ENCODE measurements at regions not wholly inside any gene's neighbourhood (a gene's known extent, or its start where the extent isn't known, plus 50 kb on each side); places are given as distances from the start of the nearest gene placed in this dataset.

DNA sequence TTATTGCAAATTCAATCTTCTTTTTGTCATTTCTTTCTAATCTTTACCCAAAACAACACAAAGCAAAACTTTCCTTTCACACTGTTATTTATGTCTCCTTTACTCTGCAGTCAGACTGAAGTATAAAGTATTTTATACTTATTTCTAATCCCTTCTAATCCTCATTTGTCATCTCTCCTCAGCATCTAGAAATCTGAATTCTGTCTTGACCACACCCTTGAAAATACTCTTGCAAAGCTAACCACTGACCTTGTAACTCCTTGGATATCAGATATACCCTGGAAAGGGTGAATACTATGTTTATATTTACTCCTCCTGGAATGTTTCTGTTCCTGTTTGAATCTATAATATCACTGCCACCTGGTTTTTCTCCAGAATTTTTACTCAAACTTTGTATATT is 481.1 kb downstream of the ZNF385D start:
- H3K27ac ChIP-seq (ENCODE audit: insufficient read depth, low read length): no peak overlapping the region
- TF ChIP-seq EZH2 (IDR thresholded peaks at IDR 0.05; ENCODE audit: low read length, missing control alignments) (no peak), CTCF (conservative IDR thresholded peaks at IDR 0.05 in 1 of 2, IDR thresholded peaks at IDR 0.05 in 1 of 2; ENCODE audit: low read depth in 1 of 2, low read length in 2 of 2) (no peak)
- no peak overlapping the region for H3K9ac ChIP-seq (ENCODE audit: insufficient read depth, low read length)
- H3K79me2 ChIP-seq (ENCODE audit: control insufficient read depth, insufficient read depth, low read length): no peaks in the 10 kb centered on the region
- H3K9me3 ChIP-seq (ENCODE audit: control insufficient read depth, insufficient read depth, low read depth, low read length): no peaks in the 10 kb centered on the region
- no peaks in the 10 kb centered on the region for H4K20me1 ChIP-seq (ENCODE audit: control insufficient read depth, extremely low read depth, insufficient read depth, low read length)
- H3K4me3 ChIP-seq (replicated peaks in 1 of 4; ENCODE audit: control extremely low read depth in 1 of 4, insufficient read depth in 1 of 4, low read depth in 3 of 4, low read length in 4 of 4): no peak overlapping the region
- H3K4me1 ChIP-seq (ENCODE audit: control insufficient read depth, extremely low read depth, insufficient read depth, low read length): peaks cover 2% of the 10 kb centered on the region
- no peaks in the 10 kb centered on the region for H3K36me3 ChIP-seq (ENCODE audit: control insufficient read depth, insufficient read depth, low read length)
- H3K27me3 ChIP-seq (ENCODE audit: control insufficient read depth, insufficient read depth, low read length): no peaks in the 10 kb centered on the region
- DNase-seq (ENCODE audit: low read depth in 2 of 2): no peak
- no peak overlapping the region for H3K4me2 ChIP-seq (ENCODE audit: extremely low read depth, insufficient read depth, low read length)
- no peak overlapping the region for H2AFZ ChIP-seq (ENCODE audit: low read length)

DNA sequence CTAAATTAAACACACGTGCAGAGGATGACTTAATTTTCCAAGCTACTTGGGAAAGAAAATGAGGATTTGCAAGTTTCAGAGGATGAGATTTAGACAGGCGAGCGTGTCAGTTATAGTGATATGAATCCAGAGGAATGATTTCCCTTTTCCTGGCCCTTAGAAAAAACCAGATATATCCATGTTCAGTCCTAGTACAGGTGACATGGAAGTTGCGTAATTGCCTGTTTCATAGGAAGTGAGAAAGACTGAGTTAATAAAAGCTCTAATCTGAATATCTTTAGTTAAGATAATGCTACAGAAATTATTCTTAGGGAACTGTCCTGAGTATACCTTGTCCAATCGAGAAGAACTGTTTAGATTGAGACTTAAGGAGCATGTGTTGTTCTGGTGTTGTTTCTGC is 490.5 kb downstream of the ZNF385D start:
- Histone ChIP-seq H3K79me2 (ENCODE audit: control insufficient read depth, insufficient read depth, low read length) (no peaks in the 10 kb centered on the region), H3K9me3 (ENCODE audit: control insufficient read depth, insufficient read depth, low read depth, low read length) (no peaks in the 10 kb centered on the region), H3K4me2 (ENCODE audit: extremely low read depth, insufficient read depth, low read length) (no peak overlapping the region), H3K27me3 (ENCODE audit: control insufficient read depth, insufficient read depth, low read length) (no peaks in the 10 kb centered on the region), H3K27ac (ENCODE audit: insufficient read depth, low read length) (no peak overlapping the region), H3K4me3 (replicated peaks in 1 of 4; ENCODE audit: control extremely low read depth in 1 of 4, insufficient read depth in 1 of 4, low read depth in 3 of 4, low read length in 4 of 4) (no peak overlapping the region), H4K20me1 (ENCODE audit: control insufficient read depth, extremely low read depth, insufficient read depth, low read length) (no peaks in the 10 kb centered on the region), H2AFZ (ENCODE audit: low read length) (no peak overlapping the region), H3K9ac (ENCODE audit: insufficient read depth, low read length) (no peak overlapping the region), H3K4me1 (ENCODE audit: control insufficient read depth, extremely low read depth, insufficient read depth, low read length) (no peaks in the 10 kb centered on the region), H3K36me3 (ENCODE audit: control insufficient read depth, insufficient read depth, low read length) (no peaks in the 10 kb centered on the region)
- no peak for DNase-seq (ENCODE audit: low read depth in 2 of 2)
- TF ChIP-seq CTCF (conservative IDR thresholded peaks at IDR 0.05 in 1 of 2, IDR thresholded peaks at IDR 0.05 in 1 of 2; ENCODE audit: low read depth in 1 of 2, low read length in 2 of 2): no peak
- TF ChIP-seq EZH2 (IDR thresholded peaks at IDR 0.05; ENCODE audit: low read length, missing control alignments): no peak

DNA sequence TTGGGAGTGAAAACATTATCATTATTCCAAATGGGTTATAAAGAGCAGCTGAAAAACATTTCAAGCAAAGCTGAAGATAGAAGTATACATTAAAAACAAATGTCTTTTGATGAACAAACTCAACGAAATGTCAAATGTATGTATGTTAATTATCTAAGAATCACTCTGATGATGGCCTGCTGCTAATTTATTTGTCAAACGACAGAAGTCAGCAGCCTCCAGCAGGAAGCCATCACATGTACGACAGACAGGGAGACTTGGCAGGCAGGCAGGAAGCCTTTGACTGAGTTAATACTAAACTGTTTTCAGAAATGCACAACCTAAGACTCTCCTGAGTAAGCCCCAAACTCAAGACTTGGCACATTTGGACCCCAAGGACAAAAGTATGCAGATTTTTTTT is 491.1 kb downstream of the ZNF385D start:
- Histone ChIP-seq H2AFZ (ENCODE audit: low read length) (peak overlapping the region; percentile 8), H3K27ac (ENCODE audit: insufficient read depth, low read length) (no peak overlapping the region)
- TF ChIP-seq CTCF (conservative IDR thresholded peaks at IDR 0.05 in 1 of 2, IDR thresholded peaks at IDR 0.05 in 1 of 2; ENCODE audit: low read depth in 1 of 2, low read length in 2 of 2): no peak
- TF ChIP-seq EZH2 (IDR thresholded peaks at IDR 0.05; ENCODE audit: low read length, missing control alignments): no peak

More for the DNA sequence above, 491.1 kb downstream of the ZNF385D start:
- H3K4me3 ChIP-seq (replicated peaks in 1 of 4; ENCODE audit: control extremely low read depth in 1 of 4, insufficient read depth in 1 of 4, low read depth in 3 of 4, low read length in 4 of 4): no peak overlapping the region
- no peaks in the 10 kb centered on the region for H3K9me3 ChIP-seq (ENCODE audit: control insufficient read depth, insufficient read depth, low read depth, low read length)
- H3K27me3 ChIP-seq (ENCODE audit: control insufficient read depth, insufficient read depth, low read length): no peaks in the 10 kb centered on the region
- H3K36me3 ChIP-seq (ENCODE audit: control insufficient read depth, insufficient read depth, low read length): no peaks in the 10 kb centered on the region
- no peak overlapping the region for H3K4me2 ChIP-seq (ENCODE audit: extremely low read depth, insufficient read depth, low read length)
- H3K4me1 ChIP-seq (ENCODE audit: control insufficient read depth, extremely low read depth, insufficient read depth, low read length): no peaks in the 10 kb centered on the region
- no peaks in the 10 kb centered on the region for H3K79me2 ChIP-seq (ENCODE audit: control insufficient read depth, insufficient read depth, low read length)
- H4K20me1 ChIP-seq (ENCODE audit: control insufficient read depth, extremely low read depth, insufficient read depth, low read length): no peaks in the 10 kb centered on the region
- peak in 1 of 2 donors; percentile 3 for DNase-seq (ENCODE audit: low read depth in 2 of 2)
- no peak overlapping the region for H3K9ac ChIP-seq (ENCODE audit: insufficient read depth, low read length)

Measured in fibroblast of lung (primary cell).